ENCODE measurements at regions not wholly inside any gene's neighbourhood (a gene's known extent, or its start where the extent isn't known, plus 50 kb on each side); places are given as distances from the start of the nearest gene placed in this dataset.

- no peak for DNase-seq (ENCODE audit: low read depth)
- TF ChIP-seq CTCF (IDR thresholded peaks at IDR 0.05; ENCODE audit: control insufficient read depth, extremely low read depth, insufficient read depth) = no peak
- H3K4me3 ChIP-seq (ENCODE audit: low read depth, low read length) = no peak overlapping the region
These were observed 347.5 kb upstream of the DAB2 start for GRCh38 chr5:39772307-39772706.

GRCh38 chr5:39767916-39768315, 343.1 kb upstream of the DAB2 start:
- DNase-seq (ENCODE audit: low read depth) = no peak
- no peak for TF ChIP-seq CTCF (IDR thresholded peaks at IDR 0.05; ENCODE audit: control insufficient read depth, extremely low read depth, insufficient read depth)
- H3K4me3 ChIP-seq (ENCODE audit: low read depth, low read length) = no peak overlapping the region

- H3K4me3 ChIP-seq (ENCODE audit: low read depth, low read length) = no peak overlapping the region
- no peak for DNase-seq (ENCODE audit: low read depth)
- no peak for TF ChIP-seq CTCF (IDR thresholded peaks at IDR 0.05; ENCODE audit: control insufficient read depth, extremely low read depth, insufficient read depth)
These were observed 340.6 kb upstream of the DAB2 start for GRCh38 chr5:39765366-39765765.

- TF ChIP-seq CTCF (IDR thresholded peaks at IDR 0.05; ENCODE audit: control insufficient read depth, extremely low read depth, insufficient read depth) = no peak
- no peak overlapping the region for H3K4me3 ChIP-seq (ENCODE audit: low read depth, low read length)
- DNase-seq (ENCODE audit: low read depth) = no peak
These were observed 338.0 kb upstream of the DAB2 start for GRCh38 chr5:39762761-39763160.

GRCh38 chr5:39761199-39761950, 336.6 kb upstream of the DAB2 start:
- H3K4me3 ChIP-seq (ENCODE audit: low read depth, low read length) = no peak overlapping the region
- TF ChIP-seq CTCF (IDR thresholded peaks at IDR 0.05; ENCODE audit: control insufficient read depth, extremely low read depth, insufficient read depth) = no peak
- DNase-seq (ENCODE audit: low read depth) = no peak

GRCh38 chr5:39760385-39761198, 335.8 kb upstream of the DAB2 start:
- H3K4me3 ChIP-seq (ENCODE audit: low read depth, low read length) = no peak overlapping the region
- DNase-seq (ENCODE audit: low read depth) = no peak
- TF ChIP-seq CTCF (IDR thresholded peaks at IDR 0.05; ENCODE audit: control insufficient read depth, extremely low read depth, insufficient read depth) = no peak

Data from LNCaP clone FGC (cell line).